Spleen (tissue), 11 donors: ENCODE measurements at regions not wholly inside any gene's neighbourhood (a gene's known extent, or its start where the extent isn't known, plus 50 kb on each side); places are given as distances from the start of the nearest gene placed in this dataset.

Experiments
- DNase-seq: peaks from one replicate; pipeline ENCODE4 v3.0.0-alpha.2; 2020
- H3K27ac ChIP-seq, 8 donors: fragments of 200-600 bp; sonication (generic) in 7 of 8; 1 replicate in 4 of 8; 2 replicates in 4 of 8; pipeline versions ENCODE4 v1.5.0 to v1.8.0; 2016 to 2021; ENCODE audit warnings: inconsistent platforms in 4 of 8, mild to moderate bottlenecking in 4 of 8, moderate library complexity in 1 of 8
- H3K27me3 ChIP-seq, 7 donors: fragments of 200-600 bp; sonication (generic) in 6 of 7; replicated peaks in 1 of 7; 1 replicate in 4 of 7; 2 replicates in 3 of 7; pipeline versions ENCODE4 v1.5.0 to v1.8.0; 2016 to 2021; ENCODE audit warnings: inconsistent platforms in 3 of 7, mild to moderate bottlenecking in 1 of 7
- H3K36me3 ChIP-seq, 6 donors: fragments of 200-600 bp; sonication (generic) in 5 of 6; 1 replicate in 4 of 6; 2 replicates in 2 of 6; pipeline versions ENCODE4 v1.5.0 to v1.8.0; 2016 to 2021; ENCODE audit warnings: inconsistent platforms in 2 of 6
- H3K4me1 ChIP-seq, 6 donors: fragments of 200-600 bp; sonication (generic) in 5 of 6; 1 replicate in 3 of 6; 2 replicates in 3 of 6; pipeline versions ENCODE4 v1.5.0 to v1.8.0; 2016 to 2021; ENCODE audit warnings: inconsistent platforms in 3 of 6
- H3K4me3 ChIP-seq, 8 donors: fragments of 200-600 bp; sonication (generic) in 7 of 8; 1 replicate in 4 of 8; 2 replicates in 4 of 8; pipeline versions ENCODE4 v1.5.0 to v1.8.0; 2016 to 2021; ENCODE audit warnings: inconsistent platforms in 4 of 8, mild to moderate bottlenecking in 4 of 8, moderate library complexity in 2 of 8
- H3K9me3 ChIP-seq, 8 donors: fragments of 200-600 bp; sonication (generic) in 7 of 8; 1 replicate in 4 of 8; 2 replicates in 4 of 8; pipeline versions ENCODE4 v1.5.0 to v1.8.0; 2016 to 2021; ENCODE audit warnings: inconsistent platforms in 4 of 8
- CTCF ChIP-seq, 11 experiments: fragments of 200-600 bp in 7 of 11; fragments of 450-650 bp in 4 of 11; sonication (generic) in 4 of 11; IDR thresholded peaks in 8 of 11; conservative IDR thresholded peaks in 3 of 11; 1 replicate in 7 of 11; 2 replicates in 4 of 11; pipeline versions ENCODE4 v1.4.0 to v1.8.0; 2016 to 2021; ENCODE audit warnings: antibody characterized with exemption in 11 of 11, inconsistent platforms in 4 of 11, mild to moderate bottlenecking in 1 of 11
- POLR2A ChIP-seq, 3 donors: fragments of 450-650 bp; IDR thresholded peaks; one replicate each; pipeline ENCODE4 v1.5.1; 2017; ENCODE audit warnings: antibody characterized with exemption in 3 of 3, mild to moderate bottlenecking in 1 of 3
- POLR2AphosphoS5 ChIP-seq, 3 donors: sonication (generic); formaldehyde crosslinking; IDR thresholded peaks; one replicate each; pipeline ENCODE4 v1.5.1; 2017; ENCODE audit warnings: antibody characterized with exemption in 3 of 3
- WGBS, 5 donors: extraction: QIAGEN DNeasy Blood & Tissue Kit in 3 of 5; methylation state at CpG; one replicate each; pipeline versions ENCODE4 v1.1.5 to v1.1.7; 2013 to 2018; 5-methylcytosine and 5-hydroxymethylcytosine counted together
- intact Hi-C: fragments of 100-400 bp; cut with DNase I; formaldehyde crosslinking; loops from one replicate; pipeline ENCODE4 v1.15.0; 2023; ENCODE audit warnings: low total_unique reads
- donor health status: healthy with polysubstance abuse.
- donor health status: DM: no; HTN: no; CAD: no; lungs with moderate emphysema.
- donor health status: DM: no; HTN: no; CAD: no.
- donor health status: Bipolar disorder and iron deficiency.
- donor health status: healthy.
- donor health status: DM: no; HTN: no; CAD: no.
- donor health status: DM: yes; HTN: yes; CAD: no.

- Histone ChIP-seq H3K9me3 (peaks cover 3 to 34% (median 16%) of the 10 kb centered on the region in 8 donors), H3K36me3 (no peaks in the 10 kb centered on the region), H3K27ac (no peak overlapping the region), H3K27me3 (no peaks in the 10 kb centered on the region), H3K4me1 (peaks cover 0 to 11% (median 1%) of the 10 kb centered on the region in 6 donors), H3K4me3 (no peak overlapping the region)
- DNase-seq = no peak
- intact Hi-C loops = no loop called here
- TF ChIP-seq POLR2AphosphoS5 (IDR thresholded peaks at IDR 0.05) (no peak), POLR2A (IDR thresholded peaks at IDR 0.05) (no peak), CTCF (IDR thresholded peaks at IDR 0.05 in 8 of 11, conservative IDR thresholded peaks at IDR 0.05 in 3 of 11) (no peak)
- 67 to 81% (median 76%) methylated on average over 3 of the region's 3 CpGs for WGBS, 5 donors
These were observed 169.8 kb upstream of the GRB10 start for GRCh38 chr7:50952544-50952943.

GRCh38 chr7:50952120-50952519 is 169.4 kb upstream of the GRB10 start:
- Histone ChIP-seq H3K4me1 (peaks cover 0 to 11% (median 1%) of the 10 kb centered on the region in 6 donors), H3K27ac (no peak overlapping the region), H3K36me3 (no peaks in the 10 kb centered on the region), H3K27me3 (no peaks in the 10 kb centered on the region), H3K4me3 (no peak overlapping the region), H3K9me3 (peaks cover 3 to 34% (median 16%) of the 10 kb centered on the region in 8 donors)
- DNase-seq = no peak
- intact Hi-C loops = no loop called here
- TF ChIP-seq POLR2A (IDR thresholded peaks at IDR 0.05) = no peak
- no peak for TF ChIP-seq POLR2AphosphoS5 (IDR thresholded peaks at IDR 0.05)
- TF ChIP-seq CTCF (IDR thresholded peaks at IDR 0.05 in 8 of 11, conservative IDR thresholded peaks at IDR 0.05 in 3 of 11) = no peak
- 76 to 88% (median 81%) methylated on average over 1 of the region's 1 CpG for WGBS, 5 donors

- Histone ChIP-seq H3K4me1 (no peaks in the 10 kb centered on the region), H3K36me3 (no peaks in the 10 kb centered on the region), H3K27me3 (peaks cover 0 to 5% (median 0%) of the 10 kb centered on the region in 7 donors), H3K9me3 (peaks cover 0 to 13% (median 1%) of the 10 kb centered on the region in 8 donors), H3K4me3 (no peak overlapping the region), H3K27ac (no peak overlapping the region)
- WGBS, 5 donors = 77 to 95% (median 87%) methylated on average over 2 of the region's 2 CpGs
- no peak for DNase-seq
- no peak for TF ChIP-seq POLR2A (IDR thresholded peaks at IDR 0.05)
- no peak for TF ChIP-seq POLR2AphosphoS5 (IDR thresholded peaks at IDR 0.05)
- TF ChIP-seq CTCF (IDR thresholded peaks at IDR 0.05 in 8 of 11, conservative IDR thresholded peaks at IDR 0.05 in 3 of 11) = no peak
- intact Hi-C loops = no loop called here
These were observed 160.8 kb upstream of the GRB10 start for GRCh38 chr7:50943482-50943881.

- Histone ChIP-seq H3K9me3 (peaks cover 0 to 2% (median 0%) of the 10 kb centered on the region in 8 donors), H3K36me3 (no peaks in the 10 kb centered on the region), H3K4me1 (no peaks in the 10 kb centered on the region), H3K4me3 (no peak overlapping the region), H3K27me3 (peaks cover 0 to 5% (median 0%) of the 10 kb centered on the region in 7 donors), H3K27ac (no peak overlapping the region)
- WGBS, 5 donors = 79 to 96% (median 93%) methylated on average over 4 of the region's 4 CpGs
- no peak for TF ChIP-seq POLR2A (IDR thresholded peaks at IDR 0.05)
- no peak for TF ChIP-seq POLR2AphosphoS5 (IDR thresholded peaks at IDR 0.05)
- no peak for TF ChIP-seq CTCF (IDR thresholded peaks at IDR 0.05 in 8 of 11, conservative IDR thresholded peaks at IDR 0.05 in 3 of 11)
- no peak for DNase-seq
- intact Hi-C loops = no loop called here
These were observed 158.8 kb upstream of the GRB10 start for GRCh38 chr7:50941525-50941924.
